ENCODE measurements at regions not wholly inside any gene's neighbourhood (a gene's known extent, or its start where the extent isn't known, plus 50 kb on each side); places are given as distances from the start of the nearest gene placed in this dataset.

GRCh38 chr7:79782906-79783305 is 329.4 kb upstream of the MAGI2 start:
- TF ChIP-seq USF2 (CRISPR knock-in tag; IDR thresholded peaks at IDR 0.05), result no peak
- no peak for TF ChIP-seq CTCF (IDR thresholded peaks at IDR 0.05)
- TF ChIP-seq AFF4 (CRISPR knock-in tag; IDR thresholded peaks at IDR 0.05; ENCODE audit: borderline replicate concordance), result no peak
- TF ChIP-seq SP1 (CRISPR knock-in tag; conservative IDR thresholded peaks at IDR 0.05), result no peak
- TF ChIP-seq ZBTB21 (CRISPR knock-in tag; IDR thresholded peaks at IDR 0.05; ENCODE audit: borderline replicate concordance), result no peak
- no peak for TF ChIP-seq MAX (CRISPR knock-in tag; IDR thresholded peaks at IDR 0.05)
- no peak for TF ChIP-seq HMGXB4 (CRISPR knock-in tag; IDR thresholded peaks at IDR 0.05)
- TF ChIP-seq USF1 (CRISPR knock-in tag; IDR thresholded peaks at IDR 0.05), result no peak
- TF ChIP-seq MLX (CRISPR knock-in tag; IDR thresholded peaks at IDR 0.05), result no peak
- no peak for TF ChIP-seq ATF3 (CRISPR knock-in tag; conservative IDR thresholded peaks at IDR 0.05)
- TF ChIP-seq NFYB (CRISPR knock-in tag; conservative IDR thresholded peaks at IDR 0.05; ENCODE audit: low read depth), result no peak
- TF ChIP-seq FOXP1 (CRISPR knock-in tag; IDR thresholded peaks at IDR 0.05; ENCODE audit: borderline replicate concordance), result no peak
- TF ChIP-seq CDX4 (CRISPR knock-in tag; IDR thresholded peaks at IDR 0.05; ENCODE audit: borderline replicate concordance), result no peak
- no peak for TF ChIP-seq TEAD1 (CRISPR knock-in tag; IDR thresholded peaks at IDR 0.05)
